Activated CD8-positive, alpha-beta T cell treated with anti-CD3 and anti-CD28 coated beads for 36 hours (primary cell): ENCODE measurements at regions not wholly inside any gene's neighbourhood (a gene's known extent, or its start where the extent isn't known, plus 50 kb on each side); places are given as distances from the start of the nearest gene placed in this dataset.

Experiments
- ATAC-seq: fragments of 200-7000 bp; cut with Tn5 transposase; one replicate; pipeline ENCODE4 v1.10.0; 2021; ENCODE audit warnings: mild to moderate bottlenecking, moderate library complexity
- CTCF ChIA-PET: fragments of 350-600 bp; sonication (Branson Sonifier 250); formaldehyde crosslinking; loops from one replicate; lab custom pipeline; 2021; ENCODE audit warnings: antibody characterized with exemption; lab: Charles Lee
- POLR2A ChIA-PET: fragments of 350-600 bp; sonication (Branson Sonifier 250); formaldehyde crosslinking; loops from one replicate; lab custom pipeline; 2021; ENCODE audit warnings: antibody characterized with exemption; lab: Charles Lee
- DNase-seq: peaks from one replicate; pipeline ENCODE4 v3.0.0-alpha.2; 2020
- H3K27ac Mint-ChIP-seq: one replicate; pipeline ENCODE4 v1.8.0; 2021; ENCODE audit warnings: mild to moderate bottlenecking, mixed read lengths
- H3K27me3 Mint-ChIP-seq: one replicate; pipeline ENCODE4 v1.8.0; 2021; ENCODE audit warnings: mixed read lengths
- H3K36me3 Mint-ChIP-seq: one replicate; pipeline ENCODE4 v1.8.0; 2021; ENCODE audit warnings: low read depth, mixed read lengths
- H3K4me1 Mint-ChIP-seq: one replicate; pipeline ENCODE4 v1.8.0; 2021; ENCODE audit warnings: low read depth, mixed read lengths
- H3K4me3 Mint-ChIP-seq: one replicate; pipeline ENCODE4 v1.8.0; 2021; ENCODE audit warnings: mild to moderate bottlenecking, moderate library complexity, mixed read lengths
- H3K9me3 Mint-ChIP-seq: one replicate; pipeline ENCODE4 v1.8.0; 2021; ENCODE audit warnings: mixed read lengths
- intact Hi-C: fragments of 100-400 bp; cut with micrococcal nuclease; formaldehyde crosslinking; loops from one replicate; pipeline ENCODE4 v1.10.0; 2022
- TF ChIP-seq, protein P1 (sequence below): fragments of 200-600 bp; IDR thresholded peaks from one replicate; pipeline ENCODE4 v1.8.0; 2022; ENCODE audit warnings: antibody characterized with exemption, mild to moderate bottlenecking

DNA sequence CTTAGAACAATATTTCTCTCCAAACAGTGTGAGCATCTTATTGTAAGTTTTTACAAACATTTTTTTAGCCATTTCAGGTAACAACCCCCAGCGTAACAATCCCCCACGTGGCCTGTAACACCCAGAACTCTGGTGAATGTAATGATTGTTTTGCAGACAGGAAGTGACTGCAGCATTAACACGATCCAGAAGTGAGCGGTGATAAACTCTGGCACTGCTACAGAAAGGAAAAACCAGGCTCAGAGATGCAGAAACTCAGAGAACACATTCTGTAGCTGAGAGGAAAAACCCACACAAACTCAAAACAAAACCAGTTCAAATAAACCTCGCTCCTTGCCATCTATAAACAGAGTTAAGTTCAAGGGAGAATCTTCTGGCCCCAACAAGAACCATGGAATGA lies 285.7 kb downstream of the FGFR2 start:
- ChIA-PET POLR2A (no interaction called here), CTCF (no interaction called here)
- intact Hi-C loops, result no loop called here
- Mint-ChIP-seq H3K27ac (no peak overlapping the region), H3K4me3 (no peak overlapping the region), H3K36me3 (no peaks in the 10 kb centered on the region), H3K4me1 (no peaks in the 10 kb centered on the region), H3K27me3 (no peaks in the 10 kb centered on the region), H3K9me3 (peaks cover 2% of the 10 kb centered on the region)
- TF ChIP-seq, protein P1, sequence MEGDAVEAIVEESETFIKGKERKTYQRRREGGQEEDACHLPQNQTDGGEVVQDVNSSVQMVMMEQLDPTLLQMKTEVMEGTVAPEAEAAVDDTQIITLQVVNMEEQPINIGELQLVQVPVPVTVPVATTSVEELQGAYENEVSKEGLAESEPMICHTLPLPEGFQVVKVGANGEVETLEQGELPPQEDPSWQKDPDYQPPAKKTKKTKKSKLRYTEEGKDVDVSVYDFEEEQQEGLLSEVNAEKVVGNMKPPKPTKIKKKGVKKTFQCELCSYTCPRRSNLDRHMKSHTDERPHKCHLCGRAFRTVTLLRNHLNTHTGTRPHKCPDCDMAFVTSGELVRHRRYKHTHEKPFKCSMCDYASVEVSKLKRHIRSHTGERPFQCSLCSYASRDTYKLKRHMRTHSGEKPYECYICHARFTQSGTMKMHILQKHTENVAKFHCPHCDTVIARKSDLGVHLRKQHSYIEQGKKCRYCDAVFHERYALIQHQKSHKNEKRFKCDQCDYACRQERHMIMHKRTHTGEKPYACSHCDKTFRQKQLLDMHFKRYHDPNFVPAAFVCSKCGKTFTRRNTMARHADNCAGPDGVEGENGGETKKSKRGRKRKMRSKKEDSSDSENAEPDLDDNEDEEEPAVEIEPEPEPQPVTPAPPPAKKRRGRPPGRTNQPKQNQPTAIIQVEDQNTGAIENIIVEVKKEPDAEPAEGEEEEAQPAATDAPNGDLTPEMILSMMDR, result no peak
- no peak for DNase-seq
- no peak for ATAC-seq

DNA sequence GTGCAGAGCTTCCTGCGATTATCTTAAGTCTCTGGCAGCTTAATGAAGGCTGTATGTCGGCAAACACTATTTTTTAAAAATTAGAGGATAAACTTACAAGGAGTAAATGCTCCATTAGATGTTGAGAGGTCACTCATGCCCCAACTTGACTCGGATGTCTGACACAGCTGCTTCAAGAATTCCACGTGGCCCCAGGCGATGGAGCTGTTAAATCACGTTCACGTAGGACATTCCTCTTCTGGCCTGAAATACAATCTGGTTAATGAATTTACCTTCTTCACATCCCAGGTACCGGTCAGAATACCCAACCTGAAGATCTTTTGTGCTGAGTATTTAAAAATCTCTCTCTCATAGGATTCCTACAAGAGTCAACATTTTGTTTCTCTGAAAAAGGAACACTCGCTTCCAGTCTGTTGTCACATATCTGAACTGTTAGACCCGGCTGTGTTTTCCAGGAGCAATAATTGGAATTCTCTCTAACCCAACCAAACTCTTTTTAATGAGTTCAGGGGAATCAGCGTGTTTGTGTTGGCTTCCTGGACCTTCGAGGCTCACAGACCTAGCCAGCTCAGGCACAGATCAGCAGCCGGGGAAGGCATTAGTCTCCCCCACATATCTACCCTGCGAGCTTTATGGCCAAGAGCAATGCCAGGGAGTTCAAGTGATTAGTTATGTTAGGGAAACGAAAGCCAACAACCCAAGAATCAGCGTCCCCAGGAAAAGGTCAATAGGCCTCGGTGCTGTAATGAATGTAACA lies 284.9 kb downstream of the FGFR2 start:
- TF ChIP-seq, protein P1, result no peak
- H3K4me3 Mint-ChIP-seq, result no peak overlapping the region
- intact Hi-C loops, result no loop called here

DNA sequence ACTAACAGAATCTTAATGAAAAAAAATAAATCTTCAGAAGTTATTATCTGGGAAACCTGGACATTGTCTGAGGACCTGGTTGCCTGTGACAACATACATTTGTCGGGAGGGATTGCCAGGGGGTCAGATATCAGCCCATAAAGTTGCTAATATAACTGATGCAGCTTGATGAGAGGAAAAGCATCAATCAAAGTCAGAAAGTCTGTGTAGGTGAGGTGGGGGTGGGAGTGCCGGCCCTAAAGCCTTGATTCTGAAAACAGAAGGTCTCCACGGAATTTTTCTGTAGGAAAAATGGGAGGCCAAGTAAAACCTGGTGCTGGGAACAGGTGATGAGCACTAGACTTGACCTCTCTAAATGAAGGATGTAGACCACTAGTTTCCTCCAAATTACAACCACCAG lies 281.8 kb downstream of the FGFR2 start:
- no peaks in the 10 kb centered on the region for H3K36me3 Mint-ChIP-seq
- TF ChIP-seq, protein P1, result no peak
- ATAC-seq, result no peak
- intact Hi-C loops, result no loop called here
- no peaks in the 10 kb centered on the region for H3K4me1 Mint-ChIP-seq
- peaks cover 2% of the 10 kb centered on the region for H3K27me3 Mint-ChIP-seq
- H3K27ac Mint-ChIP-seq, result no peak overlapping the region
- no peak overlapping the region for H3K4me3 Mint-ChIP-seq
- CTCF ChIA-PET, result no interaction called here
- POLR2A ChIA-PET, result no interaction called here
- H3K9me3 Mint-ChIP-seq, result no peaks in the 10 kb centered on the region
- DNase-seq, result no peak

More for the DNA sequence above, 284.9 kb downstream of the FGFR2 start:
- ATAC-seq (no peak), DNase-seq (no peak)
- Mint-ChIP-seq H3K27me3 (no peaks in the 10 kb centered on the region), H3K9me3 (peaks cover under 1% of the 10 kb centered on the region), H3K36me3 (no peaks in the 10 kb centered on the region), H3K4me1 (no peaks in the 10 kb centered on the region), H3K27ac (no peak overlapping the region)
- POLR2A ChIA-PET, result no interaction called here
- CTCF ChIA-PET, result no interaction called here

DNA sequence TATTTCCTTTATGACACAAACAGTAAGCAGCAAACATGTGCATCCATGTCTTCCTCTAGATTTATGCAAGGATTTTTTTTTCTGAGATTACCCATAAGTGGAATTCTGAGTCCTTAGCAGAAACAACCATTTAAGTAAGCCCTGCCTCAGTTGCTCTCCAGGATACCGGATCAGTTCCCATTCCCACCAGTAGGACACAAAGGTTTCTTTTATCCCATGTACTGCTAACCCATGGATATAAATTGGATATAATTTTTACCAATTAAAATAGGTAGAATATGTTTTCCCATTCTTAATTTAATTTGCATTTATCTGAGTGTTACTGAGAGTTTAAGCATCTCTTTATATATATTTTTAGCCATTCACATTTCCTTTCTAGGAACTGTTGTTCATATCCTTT lies 280.9 kb downstream of the FGFR2 start:
- Mint-ChIP-seq H3K27ac (no peak overlapping the region), H3K4me1 (no peaks in the 10 kb centered on the region), H3K9me3 (no peaks in the 10 kb centered on the region), H3K27me3 (peaks cover 2% of the 10 kb centered on the region), H3K4me3 (no peak overlapping the region), H3K36me3 (no peaks in the 10 kb centered on the region)
- intact Hi-C loops, result no loop called here
- ChIA-PET POLR2A (no interaction called here), CTCF (no interaction called here)
- TF ChIP-seq, protein P1, result no peak
- DNase-seq, result no peak
- no peak for ATAC-seq

DNA sequence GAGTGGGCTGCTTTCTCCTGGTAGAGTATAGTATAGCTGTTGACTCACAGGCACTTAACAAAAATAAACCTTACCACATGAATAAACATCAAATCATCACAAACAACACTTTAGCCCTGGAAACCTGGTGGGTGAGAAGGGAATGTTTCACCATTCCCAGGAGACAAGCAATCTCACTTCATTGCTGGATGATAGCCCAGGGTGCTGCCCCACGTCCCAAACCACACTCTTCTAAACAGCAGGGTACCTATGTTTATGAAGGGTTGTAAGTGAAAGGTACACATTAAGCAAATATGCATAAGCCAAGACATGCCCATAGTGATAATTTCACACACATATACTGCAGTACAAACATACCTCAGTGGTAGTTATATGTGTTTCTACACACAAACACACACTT lies 276.2 kb downstream of the FGFR2 start:
- H3K4me3 Mint-ChIP-seq, result no peak overlapping the region
- intact Hi-C loops, result no loop called here
- no peaks in the 10 kb centered on the region for H3K9me3 Mint-ChIP-seq
- H3K4me1 Mint-ChIP-seq, result no peaks in the 10 kb centered on the region
- H3K27ac Mint-ChIP-seq, result no peak overlapping the region
- TF ChIP-seq, protein P1, result no peak
- H3K36me3 Mint-ChIP-seq, result no peaks in the 10 kb centered on the region
- peaks cover 2% of the 10 kb centered on the region for H3K27me3 Mint-ChIP-seq
- DNase-seq (no peak), ATAC-seq (no peak)
- ChIA-PET POLR2A (no interaction called here), CTCF (no interaction called here)
